CD4-positive, alpha-beta T cell (primary cell): ENCODE measurements at regions not wholly inside any gene's neighbourhood (a gene's known extent, or its start where the extent isn't known, plus 50 kb on each side); places are given as distances from the start of the nearest gene placed in this dataset.

Source experiments
- ATAC-seq: fragments of 200-7000 bp; cut with Tn5 transposase; one replicate; pipeline ENCODE4 v1.10.0; 2022; ENCODE audit warnings: mild to moderate bottlenecking; ENCODE audit not compliant: poor library complexity
- CTCF ChIA-PET: fragments of 350-600 bp; sonication (Branson Sonifier 250); formaldehyde crosslinking; loops from one replicate; lab custom pipeline; 2021; ENCODE audit warnings: antibody characterized with exemption, inconsistent platforms; lab: Charles Lee
- POLR2A ChIA-PET: fragments of 350-600 bp; sonication (Branson Sonifier 250); formaldehyde crosslinking; loops from one replicate; lab custom pipeline; 2021; ENCODE audit warnings: antibody characterized with exemption, inconsistent platforms; lab: Charles Lee
- DNase-seq, 14 experiments: peaks; one replicate each; pipeline ENCODE4 v3.0.0-alpha.2; 2013 to 2020; ENCODE audit warnings: mixed read lengths in 2 of 14
- H3K27ac ChIP-seq, 2 donors: one replicate each; pipeline versions ENCODE4 v1.5.1 to v1.7.0; 2013; ENCODE audit warnings: low read length in 2 of 2, low read depth in 1 of 2, mild to moderate bottlenecking in 1 of 2
- H3K27me3 ChIP-seq, 2 experiments: 1 replicate in 1 of 2; 2 replicates in 1 of 2; pipeline versions ENCODE4 v1.6.1 to v1.7.0; 2013; ENCODE audit warnings: low read length in 2 of 2, control low read depth in 1 of 2, mild to moderate bottlenecking in 1 of 2, moderate library complexity in 1 of 2; ENCODE audit not compliant: insufficient read depth in 2 of 2, control insufficient read depth in 1 of 2
- H3K36me3 ChIP-seq: one replicate; pipeline ENCODE4 v1.6.1; 2013; ENCODE audit warnings: low read length, control low read depth; ENCODE audit not compliant: insufficient read depth
- H3K4me1 ChIP-seq: one replicate; pipeline ENCODE4 v1.6.1; 2013; ENCODE audit warnings: low read length, control low read depth; ENCODE audit not compliant: insufficient read depth
- H3K4me3 ChIP-seq: one replicate; pipeline ENCODE4 v1.5.1; 2013; ENCODE audit warnings: mild to moderate bottlenecking, low read length, moderate library complexity
- H3K9me3 ChIP-seq, 2 experiments: 1 replicate in 1 of 2; 2 replicates in 1 of 2; pipeline versions ENCODE4 v1.6.1 to v1.7.0; 2013; ENCODE audit warnings: low read length in 2 of 2, mild to moderate bottlenecking in 2 of 2, control low read depth in 1 of 2, moderate library complexity in 1 of 2; ENCODE audit not compliant: control insufficient read depth in 1 of 2, insufficient read depth in 1 of 2
- H3K27ac Mint-ChIP-seq: one replicate; pipeline ENCODE4 v1.8.0; 2020; ENCODE audit warnings: mixed read lengths
- H3K27me3 Mint-ChIP-seq: one replicate; pipeline ENCODE4 v1.8.0; 2021; ENCODE audit warnings: mixed read lengths
- H3K36me3 Mint-ChIP-seq: one replicate; pipeline ENCODE4 v1.8.0; 2021; ENCODE audit warnings: low read depth, mixed read lengths
- H3K4me1 Mint-ChIP-seq: one replicate; pipeline ENCODE4 v1.8.0; 2021; ENCODE audit warnings: low read depth, mixed read lengths
- H3K4me3 Mint-ChIP-seq: one replicate; pipeline ENCODE4 v1.8.0; 2020; ENCODE audit warnings: mild to moderate bottlenecking, mixed read lengths
- H3K9me3 Mint-ChIP-seq: one replicate; pipeline ENCODE4 v1.8.0; 2020; ENCODE audit warnings: mixed read lengths
- intact Hi-C, 2 experiments: fragments of 100-400 bp; cut with DNase I in 1 of 2; cut with micrococcal nuclease in 1 of 2; formaldehyde crosslinking; loops; one replicate each; pipeline versions ENCODE4 v1.15.1 to v1.9.0; 2023 to 2025; cut with DNase I, micrococcal nuclease
- TF ChIP-seq, protein P1 (sequence below): fragments of 200-600 bp; IDR thresholded peaks from one replicate; pipeline ENCODE4 v1.8.0; 2022; ENCODE audit warnings: antibody characterized with exemption, mild to moderate bottlenecking

DNA sequence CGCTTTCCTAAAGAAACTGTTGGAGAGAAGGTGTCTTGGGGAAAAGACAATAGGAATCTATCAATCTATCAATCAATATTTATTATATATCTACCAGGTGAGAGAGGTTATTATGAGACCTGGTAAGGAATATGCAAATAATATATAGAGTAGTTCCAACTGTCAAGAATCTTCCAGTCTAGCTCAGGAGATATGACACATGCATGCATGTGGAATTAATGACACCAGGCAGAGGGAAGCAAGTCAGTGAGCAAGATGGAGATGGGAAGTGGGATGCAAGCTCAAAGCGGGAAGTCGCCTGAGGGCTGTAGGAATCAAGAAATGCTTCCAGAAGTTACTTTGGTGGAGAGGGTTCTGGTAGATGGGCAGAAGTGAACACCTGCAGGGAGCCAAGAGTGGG, 187.4 kb upstream of the NRP1 start:
- Histone ChIP-seq H3K9me3 (peaks cover 0 to 3% of the 10 kb centered on the region in 2 experiments), H3K4me1 (no peaks in the 10 kb centered on the region), H3K4me3 (no peak overlapping the region), H3K36me3 (no peaks in the 10 kb centered on the region), H3K27me3 (peaks cover 0 to 15% of the 10 kb centered on the region in 2 experiments), H3K27ac (no peak overlapping the region)
- H3K36me3 Mint-ChIP-seq = no peaks in the 10 kb centered on the region
- H3K27ac Mint-ChIP-seq = no peak overlapping the region
- intact Hi-C loops = no loop called here
- no peaks in the 10 kb centered on the region for H3K4me1 Mint-ChIP-seq
- ChIA-PET POLR2A (no interaction called here), CTCF (no interaction called here)
- ATAC-seq (no peak), DNase-seq (no peak)
- TF ChIP-seq, protein P1, sequence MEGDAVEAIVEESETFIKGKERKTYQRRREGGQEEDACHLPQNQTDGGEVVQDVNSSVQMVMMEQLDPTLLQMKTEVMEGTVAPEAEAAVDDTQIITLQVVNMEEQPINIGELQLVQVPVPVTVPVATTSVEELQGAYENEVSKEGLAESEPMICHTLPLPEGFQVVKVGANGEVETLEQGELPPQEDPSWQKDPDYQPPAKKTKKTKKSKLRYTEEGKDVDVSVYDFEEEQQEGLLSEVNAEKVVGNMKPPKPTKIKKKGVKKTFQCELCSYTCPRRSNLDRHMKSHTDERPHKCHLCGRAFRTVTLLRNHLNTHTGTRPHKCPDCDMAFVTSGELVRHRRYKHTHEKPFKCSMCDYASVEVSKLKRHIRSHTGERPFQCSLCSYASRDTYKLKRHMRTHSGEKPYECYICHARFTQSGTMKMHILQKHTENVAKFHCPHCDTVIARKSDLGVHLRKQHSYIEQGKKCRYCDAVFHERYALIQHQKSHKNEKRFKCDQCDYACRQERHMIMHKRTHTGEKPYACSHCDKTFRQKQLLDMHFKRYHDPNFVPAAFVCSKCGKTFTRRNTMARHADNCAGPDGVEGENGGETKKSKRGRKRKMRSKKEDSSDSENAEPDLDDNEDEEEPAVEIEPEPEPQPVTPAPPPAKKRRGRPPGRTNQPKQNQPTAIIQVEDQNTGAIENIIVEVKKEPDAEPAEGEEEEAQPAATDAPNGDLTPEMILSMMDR = no peak
- H3K27me3 Mint-ChIP-seq = peaks cover 41% of the 10 kb centered on the region
- no peak overlapping the region for H3K4me3 Mint-ChIP-seq
- no peaks in the 10 kb centered on the region for H3K9me3 Mint-ChIP-seq

DNA sequence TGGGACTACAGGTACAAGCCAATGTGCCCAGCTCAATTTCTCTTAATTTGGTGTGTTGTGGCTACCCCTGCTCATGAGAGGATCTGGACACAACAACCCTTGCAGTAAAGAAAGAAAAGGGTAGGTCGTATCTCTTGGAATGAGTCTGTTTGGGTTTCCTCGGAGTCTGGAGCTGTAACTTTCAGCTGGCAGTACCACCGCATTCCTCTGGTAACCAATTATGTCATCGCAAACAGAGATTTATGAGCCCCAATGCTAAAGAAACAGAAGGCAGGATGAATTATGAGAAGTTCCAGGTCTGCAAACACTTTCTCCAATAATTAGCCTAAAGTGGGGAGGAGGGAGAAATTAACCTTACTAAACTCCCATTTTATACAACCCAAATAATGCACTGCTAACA, 186.6 kb upstream of the NRP1 start:
- CTCF ChIA-PET = no interaction called here
- DNase-seq = no peak
- POLR2A ChIA-PET = no interaction called here
- Mint-ChIP-seq H3K36me3 (no peaks in the 10 kb centered on the region), H3K9me3 (no peaks in the 10 kb centered on the region), H3K4me3 (no peak overlapping the region), H3K27me3 (peaks cover 41% of the 10 kb centered on the region), H3K4me1 (no peaks in the 10 kb centered on the region), H3K27ac (no peak overlapping the region)
- peaks cover 0 to 6% of the 10 kb centered on the region in 2 experiments for H3K9me3 ChIP-seq
- H3K4me1 ChIP-seq = no peaks in the 10 kb centered on the region
- H3K27me3 ChIP-seq = peaks cover 0 to 15% of the 10 kb centered on the region in 2 experiments
- TF ChIP-seq, protein P1 = no peak
- no peaks in the 10 kb centered on the region for H3K36me3 ChIP-seq
- intact Hi-C loops = no loop called here
- ATAC-seq = no peak
- H3K27ac ChIP-seq = no peak overlapping the region
- H3K4me3 ChIP-seq = no peak overlapping the region

DNA sequence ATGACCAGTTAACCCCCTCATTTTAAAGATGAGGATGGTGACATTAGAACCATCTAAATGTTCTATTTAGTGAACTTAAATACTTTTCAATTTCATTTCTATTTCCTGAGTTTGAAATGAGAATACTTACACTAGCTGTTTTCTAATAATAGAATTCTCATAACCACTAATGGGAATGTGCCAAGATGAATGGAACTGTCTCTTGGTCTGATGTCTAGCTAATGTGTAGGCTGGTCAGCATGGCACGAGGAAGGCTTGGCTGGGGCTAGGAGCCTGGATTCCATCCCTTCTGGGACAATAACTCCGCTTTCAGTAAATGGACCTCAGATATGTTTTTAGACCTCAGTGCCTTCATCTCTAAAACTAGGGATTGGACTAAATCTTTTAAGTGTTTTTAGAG, 185.8 kb upstream of the NRP1 start:
- H3K36me3 Mint-ChIP-seq = no peaks in the 10 kb centered on the region
- Histone ChIP-seq H3K27ac (no peak overlapping the region), H3K36me3 (no peaks in the 10 kb centered on the region), H3K4me3 (no peak overlapping the region), H3K4me1 (no peaks in the 10 kb centered on the region), H3K9me3 (peaks cover 0 to 6% of the 10 kb centered on the region in 2 experiments), H3K27me3 (peaks cover 0 to 15% of the 10 kb centered on the region in 2 experiments)
- H3K4me1 Mint-ChIP-seq = no peaks in the 10 kb centered on the region
- no peaks in the 10 kb centered on the region for H3K9me3 Mint-ChIP-seq
- no peak for ATAC-seq
- TF ChIP-seq, protein P1 = no peak
- intact Hi-C loops = no loop called here
- POLR2A ChIA-PET = interaction anchor here (0.6 kb wide), 1 partner anchor 54 kb away, joined by 3 read pairs; no protein-coding TSS in a partner anchor
- no peak for DNase-seq
- CTCF ChIA-PET = no interaction called here
- peaks cover 41% of the 10 kb centered on the region for H3K27me3 Mint-ChIP-seq
- no peak overlapping the region for H3K27ac Mint-ChIP-seq
- no peak overlapping the region for H3K4me3 Mint-ChIP-seq
